HG02981 (cell line): ENCODE measurements at regions not wholly inside any gene's neighbourhood (a gene's known extent, or its start where the extent isn't known, plus 50 kb on each side); places are given as distances from the start of the nearest gene placed in this dataset.
"Not testable (repeated sequence)": the region's sequence is repeated elsewhere in the genome, so short reads cannot be mapped to it uniquely, and the experiment has no call there.

Experiments used
- ATAC-seq: cut with Tn5 transposase; IDR thresholded peaks from one replicate; pipeline ENCODE4 v1.9.1; 2021; ENCODE audit warnings: mild to moderate bottlenecking, moderate library complexity; ENCODE audit not compliant: unreplicated experiment

GRCh38 chr2:89205153-89205552, 513.7 kb downstream of the RPIA start:
- ATAC-seq = not testable (repeated sequence)

- not testable (repeated sequence) for ATAC-seq
These were observed 516.9 kb downstream of the RPIA start for GRCh38 chr2:89208144-89208932.

- ATAC-seq = not testable (repeated sequence)
These were observed 521.7 kb downstream of the RPIA start for GRCh38 chr2:89213151-89213550.

- ATAC-seq = not testable (repeated sequence)
These were observed 522.3 kb downstream of the RPIA start for GRCh38 chr2:89213811-89214210.

GRCh38 chr2:89221474-89221873, 530.0 kb downstream of the RPIA start:
- ATAC-seq = not testable (repeated sequence)

- ATAC-seq = not testable (repeated sequence)
These were observed 530.7 kb downstream of the RPIA start for GRCh38 chr2:89222063-89222732.

GRCh38 chr2:89224803-89225202, 533.3 kb downstream of the RPIA start:
- not testable (repeated sequence) for ATAC-seq

- ATAC-seq = not testable (repeated sequence)
These were observed 538.5 kb downstream of the RPIA start for GRCh38 chr2:89229979-89230378.

- not testable (repeated sequence) for ATAC-seq
These were observed 539.8 kb downstream of the RPIA start for GRCh38 chr2:89231241-89231640.

GRCh38 chr2:89233931-89234330, 542.5 kb downstream of the RPIA start:
- not testable (repeated sequence) for ATAC-seq

- ATAC-seq = not testable (repeated sequence)
These were observed 543.5 kb downstream of the RPIA start for GRCh38 chr2:89234818-89235466.

- not testable (repeated sequence) for ATAC-seq
These were observed 545.5 kb downstream of the RPIA start for GRCh38 chr2:89236832-89237450.

- ATAC-seq = not testable (repeated sequence)
These were observed 546.3 kb downstream of the RPIA start for GRCh38 chr2:89237783-89238182.

GRCh38 chr2:89243114-89243700, 551.7 kb downstream of the RPIA start:
- ATAC-seq = peak; percentile 98

- not testable (repeated sequence) for ATAC-seq
These were observed 552.9 kb downstream of the RPIA start for GRCh38 chr2:89244407-89244806.

- ATAC-seq = not testable (repeated sequence)
These were observed 554.0 kb downstream of the RPIA start for GRCh38 chr2:89245478-89245877.

GRCh38 chr2:89246027-89246426, 554.6 kb downstream of the RPIA start:
- ATAC-seq = not testable (repeated sequence)

GRCh38 chr2:89246620-89247019, 555.1 kb downstream of the RPIA start:
- not testable (repeated sequence) for ATAC-seq

GRCh38 chr2:89255013-89255412, 563.5 kb downstream of the RPIA start:
- ATAC-seq = not testable (repeated sequence)

GRCh38 chr2:89273443-89273842, 582.0 kb downstream of the RPIA start:
- not testable (repeated sequence) for ATAC-seq

- ATAC-seq = not testable (repeated sequence)
These were observed 589.1 kb downstream of the RPIA start for GRCh38 chr2:89280536-89280935.
